Endodermal cell (in vitro differentiated cells): ENCODE measurements at regions not wholly inside any gene's neighbourhood (a gene's known extent, or its start where the extent isn't known, plus 50 kb on each side); places are given as distances from the start of the nearest gene placed in this dataset.

Source experiments
- DNase-seq: peaks from one replicate; pipeline ENCODE4 v3.0.0-alpha.2; 2017
- H3K27ac ChIP-seq: 2 replicates; pipeline ENCODE4 v1.5.1; 2013; ENCODE audit warnings: mild to moderate bottlenecking, low read depth, low read length, moderate library complexity
- H3K27me3 ChIP-seq: 2 replicates; pipeline ENCODE4 v1.6.1; 2013; ENCODE audit warnings: mild to moderate bottlenecking, low read length, moderate library complexity; ENCODE audit not compliant: insufficient read depth, control insufficient read depth, poor library complexity, severe bottlenecking
- H3K36me3 ChIP-seq: 2 replicates; pipeline ENCODE4 v1.7.0; 2013; ENCODE audit warnings: mild to moderate bottlenecking, low read length, moderate library complexity; ENCODE audit not compliant: control insufficient read depth, insufficient read depth
- H3K4me1 ChIP-seq: one replicate; pipeline ENCODE4 v1.7.0; 2013; ENCODE audit warnings: low read length; ENCODE audit not compliant: control insufficient read depth, insufficient read depth
- H3K4me3 ChIP-seq: 2 replicates; pipeline ENCODE4 v1.5.1; 2013; ENCODE audit warnings: mild to moderate bottlenecking, low read length, moderate library complexity
- H3K9ac ChIP-seq: 2 replicates; pipeline ENCODE4 v1.6.1; 2013; ENCODE audit warnings: mild to moderate bottlenecking, low read length, moderate library complexity; ENCODE audit not compliant: poor library complexity, severe bottlenecking; ENCODE audit errors: extremely low read depth
- H3K9me3 ChIP-seq: 2 replicates; pipeline ENCODE4 v1.6.1; 2013; ENCODE audit warnings: mild to moderate bottlenecking, low read length, moderate library complexity; ENCODE audit not compliant: control insufficient read depth
- H3K27ac Mint-ChIP-seq: 2 replicates; pipeline ENCODE4 v1.8.0; 2020; ENCODE audit warnings: mixed read lengths
- H3K27me3 Mint-ChIP-seq: 2 replicates; pipeline ENCODE4 v1.8.0; 2021; ENCODE audit warnings: mild to moderate bottlenecking, mixed read lengths; ENCODE audit not compliant: insufficient read depth
- H3K36me3 Mint-ChIP-seq: 2 replicates; pipeline ENCODE4 v1.8.0; 2020; ENCODE audit warnings: low read depth, mixed read lengths
- H3K4me1 Mint-ChIP-seq: 2 replicates; pipeline ENCODE4 v1.8.0; 2020; ENCODE audit warnings: mixed read lengths
- H3K4me3 Mint-ChIP-seq: 2 replicates; pipeline ENCODE4 v1.8.0; 2020; ENCODE audit warnings: mild to moderate bottlenecking, moderate library complexity, mixed read lengths
- H3K9me3 Mint-ChIP-seq: 2 replicates; pipeline ENCODE4 v1.8.0; 2020; ENCODE audit warnings: mild to moderate bottlenecking, mixed read lengths
- WGBS, 2 experiments: methylation state at CpG; one replicate each; pipeline versions ENCODE4 v1.1.5 to v1.1.7; 2013; ENCODE audit warnings: missing lambda C conversion rate in 2 of 2, mixed read lengths in 1 of 2; ENCODE audit not compliant: insufficient coverage in 1 of 2, insufficient read length in 1 of 2; 5-methylcytosine and 5-hydroxymethylcytosine counted together
- TF ChIP-seq, protein P1 (sequence below): fragments of 200-600 bp; sonication (generic); conservative IDR thresholded peaks from 2 replicates; pipeline ENCODE4 v1.5.0; 2021; ENCODE audit warnings: antibody characterized with exemption, mild to moderate bottlenecking

DNA sequence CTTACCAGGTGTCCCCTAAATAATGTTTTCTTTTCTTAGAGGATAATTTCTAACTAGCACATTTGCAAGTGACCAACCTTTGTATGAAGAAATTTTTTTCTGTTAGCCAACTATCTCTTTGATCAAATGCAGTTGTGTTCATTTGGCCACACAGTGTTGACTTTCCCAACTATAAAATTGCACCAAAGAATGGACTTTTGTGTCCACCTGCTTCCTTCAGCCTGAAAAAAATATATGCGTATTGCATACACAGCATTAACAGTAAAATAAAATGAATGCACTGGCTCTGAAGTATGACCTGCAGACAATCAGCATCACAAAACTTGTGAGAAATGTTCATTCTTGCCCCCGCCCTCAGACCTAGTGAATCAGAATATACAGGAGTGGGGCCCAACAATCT, 342.0 kb downstream of the SEC23A start:
- WGBS, 2 experiments, result 88 to 100% methylated on average over 2 of the region's 2 CpGs
- H3K27me3 Mint-ChIP-seq, result no peaks in the 10 kb centered on the region
- Histone ChIP-seq H3K36me3 (no peaks in the 10 kb centered on the region), H3K27me3 (no peaks in the 10 kb centered on the region), H3K4me3 (no peak overlapping the region), H3K9ac (no peak overlapping the region), H3K9me3 (peaks cover 13% of the 10 kb centered on the region), H3K27ac (no peak overlapping the region), H3K4me1 (no peaks in the 10 kb centered on the region)
- peaks cover 18% of the 10 kb centered on the region for H3K9me3 Mint-ChIP-seq
- no peak overlapping the region for H3K27ac Mint-ChIP-seq
- no peak for DNase-seq
- no peak overlapping the region for H3K4me3 Mint-ChIP-seq
- TF ChIP-seq, protein P1, sequence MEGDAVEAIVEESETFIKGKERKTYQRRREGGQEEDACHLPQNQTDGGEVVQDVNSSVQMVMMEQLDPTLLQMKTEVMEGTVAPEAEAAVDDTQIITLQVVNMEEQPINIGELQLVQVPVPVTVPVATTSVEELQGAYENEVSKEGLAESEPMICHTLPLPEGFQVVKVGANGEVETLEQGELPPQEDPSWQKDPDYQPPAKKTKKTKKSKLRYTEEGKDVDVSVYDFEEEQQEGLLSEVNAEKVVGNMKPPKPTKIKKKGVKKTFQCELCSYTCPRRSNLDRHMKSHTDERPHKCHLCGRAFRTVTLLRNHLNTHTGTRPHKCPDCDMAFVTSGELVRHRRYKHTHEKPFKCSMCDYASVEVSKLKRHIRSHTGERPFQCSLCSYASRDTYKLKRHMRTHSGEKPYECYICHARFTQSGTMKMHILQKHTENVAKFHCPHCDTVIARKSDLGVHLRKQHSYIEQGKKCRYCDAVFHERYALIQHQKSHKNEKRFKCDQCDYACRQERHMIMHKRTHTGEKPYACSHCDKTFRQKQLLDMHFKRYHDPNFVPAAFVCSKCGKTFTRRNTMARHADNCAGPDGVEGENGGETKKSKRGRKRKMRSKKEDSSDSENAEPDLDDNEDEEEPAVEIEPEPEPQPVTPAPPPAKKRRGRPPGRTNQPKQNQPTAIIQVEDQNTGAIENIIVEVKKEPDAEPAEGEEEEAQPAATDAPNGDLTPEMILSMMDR, result no peak
- no peaks in the 10 kb centered on the region for H3K4me1 Mint-ChIP-seq
- H3K36me3 Mint-ChIP-seq, result peaks cover 3% of the 10 kb centered on the region

DNA sequence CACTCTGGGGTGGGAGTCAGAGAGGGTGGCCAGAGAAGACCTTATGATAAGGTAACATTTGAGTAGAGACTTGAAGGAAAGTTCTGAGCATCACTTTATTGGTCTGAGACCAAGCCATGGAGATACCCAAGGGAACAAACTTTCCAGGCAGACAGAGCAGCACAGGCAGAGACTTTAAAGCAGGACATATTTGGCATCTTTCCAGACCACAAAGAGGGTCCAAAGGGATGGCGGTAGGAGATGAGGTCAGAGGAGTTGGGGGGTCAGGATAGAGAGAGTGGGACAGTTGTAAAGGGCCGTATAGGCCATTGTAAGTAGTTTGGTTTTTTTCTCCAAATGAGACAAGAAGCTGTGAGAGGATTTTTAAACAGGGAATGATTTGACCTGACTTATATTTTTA, 344.4 kb downstream of the SEC23A start:
- no peak for DNase-seq
- 91 to 100% methylated on average over 1 to 2 of the region's 2 CpGs for WGBS, 2 experiments
- Mint-ChIP-seq H3K4me1 (no peaks in the 10 kb centered on the region), H3K27me3 (no peaks in the 10 kb centered on the region), H3K4me3 (no peak overlapping the region), H3K27ac (no peak overlapping the region), H3K9me3 (peaks cover 4% of the 10 kb centered on the region), H3K36me3 (no peaks in the 10 kb centered on the region)
- Histone ChIP-seq H3K9ac (no peak overlapping the region), H3K36me3 (no peaks in the 10 kb centered on the region), H3K27ac (no peak overlapping the region), H3K4me1 (no peaks in the 10 kb centered on the region), H3K4me3 (no peak overlapping the region), H3K27me3 (no peaks in the 10 kb centered on the region), H3K9me3 (peaks cover 6% of the 10 kb centered on the region)
- TF ChIP-seq, protein P1, result no peak

DNA sequence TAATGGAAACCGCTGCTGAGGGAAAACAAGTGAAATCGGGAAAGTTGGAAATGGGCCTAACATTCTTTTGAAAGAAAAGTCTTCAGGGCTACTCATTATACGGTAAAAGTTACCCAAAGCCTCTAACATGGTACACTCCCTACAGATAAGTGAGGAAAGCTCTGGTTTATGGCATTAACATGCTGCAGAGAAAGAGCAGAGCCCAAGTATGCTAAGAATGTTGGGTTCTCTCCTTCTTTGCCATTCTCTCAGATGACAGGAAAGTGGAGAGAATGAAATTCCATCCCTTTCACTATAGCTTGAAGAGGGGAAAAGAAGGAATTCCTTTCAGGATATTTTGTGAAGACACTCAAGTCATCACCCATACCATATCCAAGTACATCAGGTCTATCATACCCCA, 348.0 kb downstream of the SEC23A start:
- no peak overlapping the region for H3K4me3 ChIP-seq
- no peaks in the 10 kb centered on the region for H3K36me3 ChIP-seq
- Mint-ChIP-seq H3K4me1 (no peaks in the 10 kb centered on the region), H3K27ac (no peak overlapping the region), H3K4me3 (no peak overlapping the region), H3K27me3 (no peaks in the 10 kb centered on the region), H3K9me3 (peaks cover 4% of the 10 kb centered on the region), H3K36me3 (no peaks in the 10 kb centered on the region)
- no peak overlapping the region for H3K9ac ChIP-seq
- 87 to 100% methylated on average over 1 to 3 of the region's 3 CpGs for WGBS, 2 experiments
- H3K4me1 ChIP-seq, result no peaks in the 10 kb centered on the region
- no peak overlapping the region for H3K27ac ChIP-seq
- peaks cover 4% of the 10 kb centered on the region for H3K9me3 ChIP-seq
- no peak for DNase-seq
- TF ChIP-seq, protein P1, result no peak
- H3K27me3 ChIP-seq, result no peaks in the 10 kb centered on the region
